DOHH2 (cell line): ENCODE measurements at regions not wholly inside any gene's neighbourhood (a gene's known extent, or its start where the extent isn't known, plus 50 kb on each side); places are given as distances from the start of the nearest gene placed in this dataset.

Experiments
- H3F3A ChIP-seq: fragments of 200-600 bp; sonication (generic), shearing (Covaris generic); 2 replicates; pipeline ENCODE4 v1.6.0; 2016; ENCODE audit warnings: antibody characterized with exemption, mild to moderate bottlenecking; ENCODE audit not compliant: control insufficient read depth, insufficient read depth
- H3K27ac ChIP-seq: fragments of 200-600 bp; sonication (generic); 2 replicates; pipeline ENCODE4 v1.5.1; 2014; ENCODE audit warnings: low read depth, mild to moderate bottlenecking, low read length, moderate library complexity
- H3K27me3 ChIP-seq: fragments of 200-600 bp; sonication (generic); 2 replicates; pipeline ENCODE4 v1.6.1; 2014; ENCODE audit warnings: mild to moderate bottlenecking, low read length, mixed read lengths; ENCODE audit not compliant: control insufficient read depth
- H3K36me3 ChIP-seq: fragments of 200-600 bp; sonication (generic); 2 replicates; pipeline ENCODE4 v1.6.1; 2014; ENCODE audit warnings: mild to moderate bottlenecking, low read length, moderate library complexity, mixed read lengths; ENCODE audit not compliant: control insufficient read depth
- H3K4me1 ChIP-seq: fragments of 200-600 bp; sonication (generic); 2 replicates; pipeline ENCODE4 v1.6.1; 2014; ENCODE audit warnings: mild to moderate bottlenecking, low read length, mixed read lengths; ENCODE audit not compliant: control insufficient read depth
- H3K4me2 ChIP-seq: fragments of 200-600 bp; sonication (generic); 2 replicates; pipeline ENCODE4 v1.6.0; 2014; ENCODE audit warnings: mild to moderate bottlenecking, low read length, moderate library complexity
- H3K4me3 ChIP-seq: fragments of 200-600 bp; sonication (generic); 2 replicates; pipeline ENCODE4 v1.5.1; 2014; ENCODE audit warnings: mild to moderate bottlenecking, low read length, mixed read lengths
- H3K79me2 ChIP-seq: fragments of 200-600 bp; sonication (generic); 2 replicates; pipeline ENCODE4 v1.6.1; 2014; ENCODE audit warnings: mild to moderate bottlenecking, low read length, mixed read lengths; ENCODE audit not compliant: control insufficient read depth
- H3K9me2 ChIP-seq: fragments of 200-600 bp; sonication (generic); replicated peaks from 2 replicates; pipeline ENCODE4 v1.6.1; 2014; ENCODE audit warnings: mild to moderate bottlenecking, low read length, mixed read lengths; ENCODE audit not compliant: control insufficient read depth
- H3K9me3 ChIP-seq: fragments of 200-600 bp; sonication (generic); 2 replicates; pipeline ENCODE4 v1.6.1; 2014; ENCODE audit warnings: antibody characterized with exemption, low read length, mixed read lengths; ENCODE audit not compliant: control insufficient read depth, insufficient read depth
- H4K20me1 ChIP-seq: fragments of 200-600 bp; sonication (generic); 2 replicates; pipeline ENCODE4 v1.6.0; 2014; ENCODE audit warnings: low read depth, mild to moderate bottlenecking, antibody characterized with exemption, low read length, moderate library complexity; ENCODE audit not compliant: control insufficient read depth, insufficient read depth
- CTCF ChIP-seq: fragments of 200-600 bp; sonication (generic); IDR thresholded peaks from one replicate; pipeline ENCODE4 v1.5.1; 2014; ENCODE audit warnings: antibody characterized with exemption, mild to moderate bottlenecking, low read depth, low read length; ENCODE audit not compliant: poor library complexity, severe bottlenecking
- EZH2phosphoT487 ChIP-seq: fragments of 200-600 bp; sonication (generic); IDR thresholded peaks from 2 replicates; pipeline ENCODE4 v1.6.1; 2017; ENCODE audit warnings: borderline replicate concordance, mild to moderate bottlenecking, antibody characterized with exemption, low read length, moderate library complexity, mixed read lengths

DNA sequence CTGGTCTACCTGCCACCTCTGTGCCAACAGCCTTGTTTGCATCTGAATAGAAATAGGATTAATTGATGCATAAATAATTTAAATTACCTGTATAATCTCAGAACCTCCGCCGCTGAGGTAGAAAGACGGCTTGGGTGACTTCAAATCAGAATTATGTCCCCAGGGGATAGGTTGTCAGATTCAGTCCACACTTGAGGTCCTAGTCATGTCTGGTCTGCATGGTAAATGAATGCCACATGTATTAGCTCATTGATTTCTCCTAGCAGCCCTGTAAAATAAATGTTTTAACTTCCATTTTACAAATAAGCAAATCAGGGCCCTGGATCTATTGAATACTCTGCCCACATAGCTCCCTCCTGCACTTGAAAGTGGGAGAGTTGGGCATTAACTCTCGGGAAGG is 368.0 kb upstream of the WWC1 start:
- Histone ChIP-seq H3K9me2 (no peaks in the 10 kb centered on the region), H4K20me1 (no peaks in the 10 kb centered on the region), H3K4me2 (no peak overlapping the region), H3K36me3 (no peaks in the 10 kb centered on the region), H3K4me3 (no peak overlapping the region), H3K4me1 (no peaks in the 10 kb centered on the region), H3F3A (no peaks in the 10 kb centered on the region), H3K9me3 (no peaks in the 10 kb centered on the region), H3K79me2 (no peaks in the 10 kb centered on the region), H3K27ac (no peak overlapping the region), H3K27me3 (no peaks in the 10 kb centered on the region)
- no peak for TF ChIP-seq EZH2phosphoT487
- TF ChIP-seq CTCF = no peak

DNA sequence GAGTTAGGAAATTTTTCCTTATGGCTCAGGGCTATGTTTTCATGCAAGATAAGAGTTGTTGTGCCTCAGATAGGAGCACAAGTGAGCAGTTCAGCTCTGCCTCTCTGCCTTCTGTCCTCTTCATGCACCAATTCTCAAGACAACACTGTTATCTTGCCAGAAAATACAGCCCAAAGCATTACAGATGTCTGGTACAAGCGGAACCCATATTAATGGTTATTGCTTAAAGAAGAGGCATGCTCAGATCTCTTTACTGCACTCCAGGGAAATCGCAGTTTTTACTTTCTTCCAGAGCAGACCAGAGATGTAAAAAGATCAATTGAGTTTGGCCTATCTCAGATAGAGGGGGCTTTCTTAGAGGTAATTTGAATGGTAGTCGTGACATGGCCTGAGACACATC is 361.6 kb upstream of the WWC1 start:
- no peak for TF ChIP-seq EZH2phosphoT487
- no peak for TF ChIP-seq CTCF
- Histone ChIP-seq H3K27ac (no peak overlapping the region), H3F3A (no peaks in the 10 kb centered on the region), H3K4me2 (no peak overlapping the region), H3K4me1 (no peaks in the 10 kb centered on the region), H4K20me1 (no peaks in the 10 kb centered on the region), H3K9me2 (no peaks in the 10 kb centered on the region), H3K27me3 (no peaks in the 10 kb centered on the region), H3K79me2 (no peaks in the 10 kb centered on the region), H3K36me3 (no peaks in the 10 kb centered on the region), H3K9me3 (no peaks in the 10 kb centered on the region), H3K4me3 (no peak overlapping the region)

GRCh38 chr5:167934551-167934971 is 356.9 kb upstream of the WWC1 start:
- Histone ChIP-seq H3K27ac (no peak overlapping the region), H3K9me2 (no peaks in the 10 kb centered on the region), H3K4me3 (no peak overlapping the region), H3K36me3 (no peaks in the 10 kb centered on the region), H3K4me2 (no peak overlapping the region), H3K27me3 (no peaks in the 10 kb centered on the region), H4K20me1 (no peaks in the 10 kb centered on the region), H3K9me3 (no peaks in the 10 kb centered on the region), H3K79me2 (no peaks in the 10 kb centered on the region), H3K4me1 (no peaks in the 10 kb centered on the region), H3F3A (no peaks in the 10 kb centered on the region)
- no peak for TF ChIP-seq EZH2phosphoT487
- no peak for TF ChIP-seq CTCF

DNA sequence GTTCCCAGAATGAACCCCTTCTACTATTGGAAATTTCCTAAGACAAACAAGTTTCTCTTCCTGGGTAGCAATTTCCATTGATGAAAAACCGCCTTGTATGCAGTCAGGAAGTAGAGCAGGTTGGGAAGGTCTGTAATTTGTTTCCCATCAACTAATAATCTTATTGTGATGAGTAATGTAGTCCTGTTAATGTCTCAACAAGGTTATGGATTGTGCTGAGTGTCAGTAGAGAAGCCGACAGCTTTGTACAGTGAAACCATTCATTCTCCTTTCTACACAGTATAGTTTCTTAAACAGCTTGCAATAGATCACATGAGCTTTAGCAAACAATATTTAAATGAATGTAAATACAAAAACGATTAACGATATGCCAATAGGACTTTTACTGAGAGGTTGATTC is 355.4 kb upstream of the WWC1 start:
- Histone ChIP-seq H3K4me3 (no peak overlapping the region), H3K9me2 (no peaks in the 10 kb centered on the region), H3K4me1 (no peaks in the 10 kb centered on the region), H3K27me3 (no peaks in the 10 kb centered on the region), H3K4me2 (no peak overlapping the region), H3K9me3 (no peaks in the 10 kb centered on the region), H3K79me2 (no peaks in the 10 kb centered on the region), H3F3A (no peaks in the 10 kb centered on the region), H4K20me1 (no peaks in the 10 kb centered on the region), H3K27ac (no peak overlapping the region), H3K36me3 (no peaks in the 10 kb centered on the region)
- no peak for TF ChIP-seq CTCF
- TF ChIP-seq EZH2phosphoT487 = no peak
